GM18519 (cell line): ENCODE measurements at regions not wholly inside any gene's neighbourhood (a gene's known extent, or its start where the extent isn't known, plus 50 kb on each side); places are given as distances from the start of the nearest gene placed in this dataset.
"Not testable (repeated sequence)": the region's sequence is repeated elsewhere in the genome, so short reads cannot be mapped to it uniquely, and the experiment has no call there.

Source experiments
- ATAC-seq: cut with Tn5 transposase; IDR thresholded peaks from one replicate; pipeline ENCODE4 v1.9.1; 2021; ENCODE audit warnings: mild to moderate bottlenecking, moderate library complexity; ENCODE audit not compliant: unreplicated experiment, low FRiP score

DNA sequence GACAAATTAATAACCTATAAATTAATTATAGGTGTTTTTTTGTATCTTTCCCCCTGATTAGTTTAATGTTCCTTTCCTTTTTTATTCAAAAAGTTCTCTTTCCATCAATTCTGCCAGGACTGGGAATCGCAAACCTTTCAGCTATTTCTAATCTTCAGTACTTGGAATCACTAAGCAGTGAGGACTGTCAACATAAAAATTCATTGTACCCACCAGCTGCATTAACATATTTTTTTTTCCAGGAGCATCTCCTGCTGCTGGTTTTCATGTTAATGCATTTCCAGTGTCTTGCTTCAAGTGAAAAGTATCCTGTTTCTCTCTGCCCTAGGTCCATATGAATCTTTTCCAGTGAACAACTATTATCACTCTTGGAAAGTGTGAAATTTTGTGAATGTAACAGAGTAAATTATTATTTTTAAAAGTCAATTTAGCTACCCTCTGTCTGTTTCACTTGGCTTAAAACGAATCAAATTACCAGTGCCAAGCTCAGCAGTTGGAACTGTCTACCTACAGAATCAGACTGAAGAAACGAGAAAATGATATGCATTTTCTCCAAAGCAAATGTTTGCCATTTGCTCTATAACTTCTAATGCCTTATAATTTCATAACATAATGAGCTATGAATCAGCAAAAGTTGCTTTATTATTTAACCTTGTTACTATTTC lies 804.4 kb downstream of the EPHA4 start:
- no peak for ATAC-seq

DNA sequence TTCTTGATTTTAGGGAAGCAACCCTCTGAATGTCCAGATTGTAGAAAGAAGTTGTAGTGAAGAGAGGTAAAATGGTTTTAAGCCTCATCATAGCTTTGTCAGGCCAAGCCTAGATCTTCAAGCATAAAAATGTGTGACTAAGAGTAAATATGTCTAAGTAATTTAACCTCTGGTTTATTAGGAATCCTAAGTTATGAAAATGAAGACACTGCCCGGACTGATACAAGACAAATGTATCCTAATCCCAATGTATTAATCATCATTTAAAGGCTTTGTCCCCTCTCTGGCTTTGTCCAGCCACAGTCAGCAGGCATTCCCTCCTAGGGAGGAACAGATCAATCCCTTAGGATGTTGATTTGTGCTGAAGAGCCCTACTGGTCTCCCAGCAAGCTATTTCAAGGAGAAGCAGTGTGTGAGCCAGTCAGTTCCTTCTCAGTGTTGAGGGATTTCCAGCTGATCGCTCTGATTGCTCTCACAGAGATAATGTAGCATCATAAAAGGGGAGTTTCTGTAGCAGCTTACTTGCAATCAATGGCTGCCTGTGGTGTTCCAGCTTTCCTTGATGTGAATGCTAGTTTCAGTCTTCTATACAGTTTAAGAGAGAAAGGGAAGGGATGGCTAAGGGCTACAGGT lies 796.1 kb downstream of the EPHA4 start:
- no peak for ATAC-seq

DNA sequence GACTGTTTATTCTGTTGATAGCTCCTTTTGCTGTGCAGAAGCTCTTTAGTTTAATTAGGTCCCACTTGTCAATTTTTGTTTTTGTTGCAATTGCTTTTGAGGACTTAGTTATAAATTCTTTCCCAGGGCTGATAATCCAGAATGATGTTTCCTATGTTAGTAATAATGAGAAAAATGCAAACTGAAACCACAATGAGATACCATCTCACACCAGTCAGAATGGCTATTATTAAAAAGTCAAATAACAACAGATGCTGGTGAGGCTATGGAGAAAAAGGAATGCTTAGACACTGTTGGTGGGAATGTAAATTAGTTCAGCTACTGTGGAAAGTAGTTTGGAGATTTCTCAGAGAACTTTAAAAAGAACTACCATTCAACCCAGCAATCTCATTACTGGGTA lies 793.0 kb downstream of the EPHA4 start:
- not testable (repeated sequence) for ATAC-seq

DNA sequence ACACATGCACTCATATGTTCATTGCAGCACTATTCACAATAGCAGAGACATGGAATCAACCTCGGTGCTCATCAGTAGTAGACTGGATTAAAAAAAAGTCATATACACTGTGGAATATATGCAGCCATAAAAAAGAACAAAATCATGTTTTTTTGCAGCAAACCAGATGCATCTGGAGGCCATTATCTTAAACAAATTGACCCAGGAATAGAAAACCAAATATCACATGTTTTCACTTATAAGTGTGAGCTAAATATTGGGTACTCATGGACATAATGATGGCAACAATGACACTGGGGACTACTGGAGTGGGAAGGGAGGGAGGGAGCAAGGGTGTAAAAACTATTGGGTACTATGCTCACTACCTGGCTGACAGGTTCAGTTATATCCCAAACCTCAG lies 792.6 kb downstream of the EPHA4 start:
- no peak for ATAC-seq

- ATAC-seq: no peak
These were observed 792.2 kb downstream of the EPHA4 start for GRCh38 chr2:220779931-220780330.

GRCh38 chr2:220781622-220782241 lies 790.4 kb downstream of the EPHA4 start:
- no peak for ATAC-seq

GRCh38 chr2:220782609-220783113 lies 789.4 kb downstream of the EPHA4 start:
- no peak for ATAC-seq

DNA sequence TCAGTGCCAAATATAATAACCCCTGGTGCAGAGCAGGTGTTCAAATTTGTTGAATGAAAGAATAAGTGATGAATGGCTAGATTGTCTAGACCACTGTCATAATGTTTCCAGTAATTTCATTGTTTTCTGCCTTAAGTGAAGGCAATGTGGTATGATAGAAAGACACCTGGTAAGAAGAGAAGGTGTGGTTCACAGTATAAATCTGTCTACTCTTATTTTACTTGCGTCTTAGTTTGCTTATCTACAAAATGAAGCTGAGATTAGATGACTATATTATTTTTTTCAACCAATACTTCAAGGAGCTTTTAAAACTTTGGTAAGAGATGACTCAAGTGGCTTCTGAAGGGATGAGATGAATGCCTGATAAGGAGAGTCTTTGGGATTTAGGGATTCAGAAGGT lies 788.4 kb downstream of the EPHA4 start:
- ATAC-seq: no peak

- no peak for ATAC-seq
These were observed 786.9 kb downstream of the EPHA4 start for GRCh38 chr2:220785178-220785577.

GRCh38 chr2:220786216-220786615 lies 785.9 kb downstream of the EPHA4 start:
- ATAC-seq: no peak

- no peak for ATAC-seq
These were observed 784.9 kb downstream of the EPHA4 start for GRCh38 chr2:220787251-220787650.

GRCh38 chr2:220789961-220790360 lies 782.1 kb downstream of the EPHA4 start:
- ATAC-seq: no peak

DNA sequence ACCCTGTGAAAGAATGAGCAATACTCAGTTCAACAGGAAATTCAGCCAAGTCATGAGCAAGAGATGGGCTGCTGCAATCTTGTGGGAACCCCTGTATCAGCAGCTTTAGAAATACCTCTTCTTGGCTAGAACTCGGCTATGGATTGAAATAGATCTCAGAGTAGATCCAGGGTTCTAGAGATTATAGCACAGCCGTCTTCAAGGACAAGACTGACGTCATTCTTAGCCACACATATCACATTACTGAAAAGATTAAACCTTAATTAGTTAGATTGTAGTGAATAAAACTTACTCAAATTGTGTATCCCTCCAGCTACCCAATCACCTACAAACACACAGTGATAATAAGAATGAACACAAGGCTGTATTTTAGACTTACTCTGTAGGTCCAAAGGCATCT lies 776.4 kb downstream of the EPHA4 start:
- no peak for ATAC-seq

- no peak for ATAC-seq
These were observed 761.0 kb downstream of the EPHA4 start for GRCh38 chr2:220811115-220811514.

GRCh38 chr2:220811952-220812570 lies 760.0 kb downstream of the EPHA4 start:
- no peak for ATAC-seq

DNA sequence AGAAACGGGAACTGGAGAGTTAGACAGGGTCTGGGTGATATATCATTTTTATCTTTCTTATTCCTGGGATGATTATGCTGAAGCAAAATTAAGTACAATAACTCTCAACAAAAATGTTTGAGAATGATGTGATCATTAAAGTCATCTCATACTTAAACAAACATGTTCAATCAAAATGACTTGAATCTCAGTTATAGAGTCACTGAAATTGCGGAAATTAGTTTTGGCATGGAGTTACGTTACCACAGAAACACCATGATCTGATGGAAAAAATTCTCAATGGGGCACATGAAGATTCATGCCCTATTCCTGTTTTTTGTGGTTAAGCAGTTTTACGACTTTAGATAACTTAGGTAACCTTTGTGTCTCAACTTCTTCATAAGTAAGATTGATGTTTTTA lies 757.7 kb downstream of the EPHA4 start:
- ATAC-seq: no peak

DNA sequence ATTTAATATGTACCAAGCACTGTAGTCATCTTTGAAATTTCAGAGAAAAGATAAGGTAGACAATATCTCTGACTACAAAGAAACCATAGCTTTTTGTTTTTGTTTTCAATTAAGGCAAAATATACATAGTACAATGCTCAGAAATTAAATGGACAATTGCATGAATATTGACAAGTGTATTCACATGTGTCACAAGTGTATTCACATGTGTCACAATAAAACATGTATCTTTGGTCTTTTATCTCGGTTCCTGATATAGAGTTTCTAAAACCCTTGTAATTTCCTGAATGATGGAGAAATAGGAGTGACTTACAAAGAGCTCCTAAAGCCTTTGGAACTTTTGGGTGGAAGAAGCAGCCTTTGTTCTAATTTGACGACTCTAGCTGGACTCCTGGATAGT lies 756.4 kb downstream of the EPHA4 start:
- ATAC-seq: no peak

GRCh38 chr2:220821683-220822082 lies 750.4 kb downstream of the EPHA4 start:
- no peak for ATAC-seq

- not testable (repeated sequence) for ATAC-seq
These were observed 748.5 kb downstream of the EPHA4 start for GRCh38 chr2:220823590-220823989.

DNA sequence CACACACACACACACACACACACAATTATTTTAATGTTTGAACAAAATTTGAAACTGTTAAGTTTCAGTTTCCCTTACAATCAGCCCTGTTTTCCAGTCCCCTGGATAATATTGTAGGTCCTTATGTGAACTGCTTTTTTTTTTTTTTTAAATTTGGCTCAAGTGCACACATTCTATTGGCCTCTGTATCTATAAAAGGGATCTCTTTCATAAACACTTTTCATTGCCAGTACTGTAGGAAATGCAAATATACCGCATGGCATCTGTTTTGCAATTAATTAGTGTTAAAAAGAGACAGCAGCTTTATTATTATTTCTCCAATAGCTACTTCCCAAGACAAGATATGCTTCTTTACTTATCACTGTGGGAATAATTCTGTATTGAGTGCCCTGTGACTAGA lies 738.7 kb downstream of the EPHA4 start:
- ATAC-seq: no peak

DNA sequence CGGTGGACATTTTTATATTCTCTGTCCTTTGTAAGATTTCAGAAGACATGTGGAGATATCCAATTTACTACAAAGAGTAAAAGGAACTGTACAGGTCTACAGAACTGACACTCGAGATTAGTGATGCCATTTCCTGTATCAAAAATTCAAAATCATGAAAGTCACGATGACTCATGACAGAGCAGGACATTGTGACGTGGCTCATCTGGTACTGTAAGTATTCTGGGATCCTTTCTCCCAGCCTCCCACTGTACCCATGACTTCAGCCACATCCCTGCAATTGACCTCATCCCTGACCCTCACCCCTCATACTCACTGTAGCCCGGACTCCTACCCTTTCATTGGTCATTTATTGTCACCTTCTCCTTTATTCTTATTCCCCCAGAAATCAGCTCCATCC lies 736.5 kb downstream of the EPHA4 start:
- no peak for ATAC-seq
